ENCODE measurements at regions not wholly inside any gene's neighbourhood (a gene's known extent, or its start where the extent isn't known, plus 50 kb on each side); places are given as distances from the start of the nearest gene placed in this dataset.

GRCh38 chr7:16267953-16268820 is 153.2 kb downstream of the CRPPA start:
- TF ChIP-seq STAT1 (IDR thresholded peaks at IDR 0.05; ENCODE audit: unreplicated experiment), result no peak
- TF ChIP-seq ETS1 (IDR thresholded peaks at IDR 0.05), result no peak
- TF ChIP-seq EZH2 (IDR thresholded peaks at IDR 0.05; ENCODE audit: low read depth, unreplicated experiment), result no peak
- TF ChIP-seq POLR2AphosphoS5 (IDR thresholded peaks at IDR 0.05; ENCODE audit: low read depth), result no peak
- TF ChIP-seq NANOG (IDR thresholded peaks at IDR 0.05; ENCODE audit: borderline replicate concordance), result no peak
- TF ChIP-seq, protein P1, sequence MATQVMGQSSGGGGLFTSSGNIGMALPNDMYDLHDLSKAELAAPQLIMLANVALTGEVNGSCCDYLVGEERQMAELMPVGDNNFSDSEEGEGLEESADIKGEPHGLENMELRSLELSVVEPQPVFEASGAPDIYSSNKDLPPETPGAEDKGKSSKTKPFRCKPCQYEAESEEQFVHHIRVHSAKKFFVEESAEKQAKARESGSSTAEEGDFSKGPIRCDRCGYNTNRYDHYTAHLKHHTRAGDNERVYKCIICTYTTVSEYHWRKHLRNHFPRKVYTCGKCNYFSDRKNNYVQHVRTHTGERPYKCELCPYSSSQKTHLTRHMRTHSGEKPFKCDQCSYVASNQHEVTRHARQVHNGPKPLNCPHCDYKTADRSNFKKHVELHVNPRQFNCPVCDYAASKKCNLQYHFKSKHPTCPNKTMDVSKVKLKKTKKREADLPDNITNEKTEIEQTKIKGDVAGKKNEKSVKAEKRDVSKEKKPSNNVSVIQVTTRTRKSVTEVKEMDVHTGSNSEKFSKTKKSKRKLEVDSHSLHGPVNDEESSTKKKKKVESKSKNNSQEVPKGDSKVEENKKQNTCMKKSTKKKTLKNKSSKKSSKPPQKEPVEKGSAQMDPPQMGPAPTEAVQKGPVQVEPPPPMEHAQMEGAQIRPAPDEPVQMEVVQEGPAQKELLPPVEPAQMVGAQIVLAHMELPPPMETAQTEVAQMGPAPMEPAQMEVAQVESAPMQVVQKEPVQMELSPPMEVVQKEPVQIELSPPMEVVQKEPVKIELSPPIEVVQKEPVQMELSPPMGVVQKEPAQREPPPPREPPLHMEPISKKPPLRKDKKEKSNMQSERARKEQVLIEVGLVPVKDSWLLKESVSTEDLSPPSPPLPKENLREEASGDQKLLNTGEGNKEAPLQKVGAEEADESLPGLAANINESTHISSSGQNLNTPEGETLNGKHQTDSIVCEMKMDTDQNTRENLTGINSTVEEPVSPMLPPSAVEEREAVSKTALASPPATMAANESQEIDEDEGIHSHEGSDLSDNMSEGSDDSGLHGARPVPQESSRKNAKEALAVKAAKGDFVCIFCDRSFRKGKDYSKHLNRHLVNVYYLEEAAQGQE (IDR thresholded peaks at IDR 0.05; ENCODE audit: unreplicated experiment), result no peak
- no peak for TF ChIP-seq ZNF462 (CRISPR knock-in tag; IDR thresholded peaks at IDR 0.05)
- TF ChIP-seq ZNF114 (CRISPR knock-in tag; IDR thresholded peaks at IDR 0.05), result no peak
- TF ChIP-seq CREB1 (CRISPR knock-in tag; IDR thresholded peaks at IDR 0.05; ENCODE audit: low read depth), result no peak
- TF ChIP-seq CTCF (conservative IDR thresholded peaks at IDR 0.05; ENCODE audit: low read depth in 2 of 2), result no peak
- TF ChIP-seq JUNB (IDR thresholded peaks at IDR 0.05; ENCODE audit: unreplicated experiment), result no peak
- no peak for TF ChIP-seq EZH2phosphoT487 (IDR thresholded peaks at IDR 0.05; ENCODE audit: unreplicated experiment)
- TF ChIP-seq ZNF331 (CRISPR knock-in tag; IDR thresholded peaks at IDR 0.05; ENCODE audit: low read depth), result no peak
- Mint-ChIP-seq H3K9me3 (no peaks in the 10 kb centered on the region; the same call in 2 of the 3 replicates), H3K4me3 (no peak overlapping the region), H3K27ac (no peak overlapping the region), H3K27me3 (ENCODE audit: insufficient read depth, low read depth, poor library complexity) (no peaks in the 10 kb centered on the region), H3K4me1 (peaks cover 15% of the 10 kb centered on the region), H3K36me3 (ENCODE audit: low read depth) (no peaks in the 10 kb centered on the region)
- H3K4me3 ChIP-seq, result no peak overlapping the region
- no peak overlapping the region for H2AFZ ChIP-seq
- no peaks in the 10 kb centered on the region for H4K20me1 ChIP-seq (replicated peaks; ENCODE audit: insufficient read depth)
- H3K4me2 ChIP-seq, result no peak overlapping the region
- no peaks in the 10 kb centered on the region for H3K27me3 ChIP-seq (ENCODE audit: insufficient read depth)
- no peaks in the 10 kb centered on the region for H3K9me2 ChIP-seq (ENCODE audit: insufficient read depth)
- H3K27ac ChIP-seq (ENCODE audit: low read depth), result no peak overlapping the region
- peaks cover 17% of the 10 kb centered on the region for H3K4me1 ChIP-seq (ENCODE audit: insufficient read depth)
- no peaks in the 10 kb centered on the region for H3F3A ChIP-seq (replicated peaks; ENCODE audit: low read depth)
- no peaks in the 10 kb centered on the region for H3K36me3 ChIP-seq (ENCODE audit: insufficient read depth)
- no peaks in the 10 kb centered on the region for H3K79me2 ChIP-seq (replicated peaks; ENCODE audit: insufficient read depth)
- DNase-seq (ENCODE audit: low spot score), result no peak
- no peak for ATAC-seq

Measured in GM23338 (cell line).